Loucy (cell line): ENCODE measurements at regions not wholly inside any gene's neighbourhood (a gene's known extent, or its start where the extent isn't known, plus 50 kb on each side); places are given as distances from the start of the nearest gene placed in this dataset.

Experiments used
- H2AFZ ChIP-seq: fragments of 200-600 bp; sonication (generic); 2 replicates; pipeline ENCODE4 v1.6.0; 2016; ENCODE audit warnings: antibody characterized with exemption, mild to moderate bottlenecking, low read length, moderate library complexity
- H3F3A ChIP-seq: fragments of 200-600 bp; 2 replicates; pipeline ENCODE4 v1.6.0; 2016; ENCODE audit warnings: antibody characterized with exemption, low read depth, mild to moderate bottlenecking
- H3K27me3 ChIP-seq: fragments of 200-600 bp; sonication (generic); 2 replicates; pipeline ENCODE4 v1.6.1; 2014; ENCODE audit warnings: low read length, mild to moderate bottlenecking; ENCODE audit not compliant: insufficient read depth, poor library complexity, severe bottlenecking
- H3K36me3 ChIP-seq: fragments of 200-600 bp; sonication (generic); 2 replicates; pipeline ENCODE4 v1.6.1; 2016; ENCODE audit warnings: low read length; ENCODE audit not compliant: insufficient read depth
- H3K4me1 ChIP-seq: fragments of 200-600 bp; sonication (generic); 2 replicates; pipeline ENCODE4 v1.5.1; 2014; ENCODE audit warnings: low read length, mild to moderate bottlenecking; ENCODE audit not compliant: insufficient read depth, poor library complexity, severe bottlenecking
- H3K4me2 ChIP-seq: fragments of 200-600 bp; sonication (generic); 2 replicates; pipeline ENCODE4 v1.6.0; 2014; ENCODE audit warnings: antibody characterized with exemption, low read length, low read depth, mild to moderate bottlenecking; ENCODE audit not compliant: poor library complexity, severe bottlenecking
- H3K4me3 ChIP-seq: fragments of 200-600 bp; sonication (generic); 2 replicates; pipeline ENCODE4 v1.5.1; 2014; ENCODE audit warnings: low read length, mild to moderate bottlenecking, mixed read lengths; ENCODE audit not compliant: poor library complexity, severe bottlenecking
- H3K79me2 ChIP-seq: fragments of 200-600 bp; sonication (generic); 2 replicates; pipeline ENCODE4 v1.6.1; 2014; ENCODE audit warnings: low read length; ENCODE audit not compliant: insufficient read depth
- H3K9ac ChIP-seq: fragments of 200-600 bp; sonication (generic); 2 replicates; pipeline ENCODE4 v1.6.0; 2014; ENCODE audit warnings: mild to moderate bottlenecking, low read depth, low read length, moderate library complexity; ENCODE audit not compliant: poor library complexity, severe bottlenecking
- H3K9me2 ChIP-seq: fragments of 200-600 bp; sonication (generic); replicated peaks from 2 replicates; pipeline ENCODE4 v1.6.1; 2016; ENCODE audit warnings: low read depth, low read length, mixed read lengths
- H3K9me3 ChIP-seq: fragments of 200-600 bp; sonication (generic); 2 replicates; pipeline ENCODE4 v1.6.1; 2014; ENCODE audit warnings: mild to moderate bottlenecking, antibody characterized with exemption, low read length, low read depth; ENCODE audit not compliant: insufficient read depth
- H4K20me1 ChIP-seq: fragments of 200-600 bp; sonication (generic); 2 replicates; pipeline ENCODE4 v1.6.0; 2014; ENCODE audit warnings: antibody characterized with exemption, low read length, mild to moderate bottlenecking; ENCODE audit not compliant: insufficient read depth, poor library complexity, severe bottlenecking
- EZH2phosphoT487 ChIP-seq: fragments of 200-600 bp; IDR thresholded peaks from 2 replicates; pipeline ENCODE4 v1.6.1; 2018; ENCODE audit warnings: antibody characterized with exemption, mild to moderate bottlenecking, moderate library complexity, borderline replicate concordance
- TF ChIP-seq, protein P1 (sequence below): fragments of 200-600 bp; sonication (generic); conservative IDR thresholded peaks from 2 replicates; pipeline ENCODE4 v1.5.1; 2014; ENCODE audit warnings: mild to moderate bottlenecking, antibody characterized with exemption, low read length

DNA sequence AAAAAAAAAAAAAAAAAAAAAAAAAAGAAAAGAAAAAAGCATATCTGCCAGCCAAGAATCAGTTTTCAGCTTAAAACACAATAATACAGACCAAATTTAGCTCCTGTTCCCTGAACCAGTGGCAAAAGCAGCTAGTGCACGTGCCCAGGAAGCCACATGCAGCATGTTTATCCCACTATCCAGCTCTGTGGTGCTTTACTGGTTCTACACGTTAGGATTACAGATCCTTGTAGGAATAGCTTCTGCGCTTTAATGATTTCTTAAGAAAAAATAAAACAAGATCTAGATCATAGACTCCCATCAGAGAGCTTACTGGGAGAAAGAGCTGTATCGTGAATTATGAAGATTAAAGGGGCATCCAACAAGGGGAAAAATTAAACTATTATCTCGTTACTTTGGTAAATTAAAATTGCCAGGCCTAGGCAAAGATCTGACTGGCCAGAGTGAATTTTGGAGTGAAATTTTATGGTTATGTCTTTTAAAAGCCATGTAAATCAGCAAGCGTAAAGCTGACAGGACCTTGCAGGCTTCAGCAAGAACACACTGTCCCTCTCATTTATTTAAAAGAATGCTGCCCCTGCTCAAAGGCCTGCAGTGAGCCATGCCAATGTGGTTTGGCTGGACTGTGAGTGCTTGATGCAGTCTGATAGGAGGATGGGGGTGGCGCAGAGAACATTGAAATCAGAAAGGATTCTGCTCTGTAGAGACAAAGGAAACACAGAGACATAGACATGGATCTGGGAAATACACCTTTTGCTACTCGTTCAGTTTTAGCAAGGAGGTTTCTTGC is 177.3 kb upstream of the PHYHIPL start:
- H2AFZ ChIP-seq: no peak overlapping the region
- TF ChIP-seq, protein P1, sequence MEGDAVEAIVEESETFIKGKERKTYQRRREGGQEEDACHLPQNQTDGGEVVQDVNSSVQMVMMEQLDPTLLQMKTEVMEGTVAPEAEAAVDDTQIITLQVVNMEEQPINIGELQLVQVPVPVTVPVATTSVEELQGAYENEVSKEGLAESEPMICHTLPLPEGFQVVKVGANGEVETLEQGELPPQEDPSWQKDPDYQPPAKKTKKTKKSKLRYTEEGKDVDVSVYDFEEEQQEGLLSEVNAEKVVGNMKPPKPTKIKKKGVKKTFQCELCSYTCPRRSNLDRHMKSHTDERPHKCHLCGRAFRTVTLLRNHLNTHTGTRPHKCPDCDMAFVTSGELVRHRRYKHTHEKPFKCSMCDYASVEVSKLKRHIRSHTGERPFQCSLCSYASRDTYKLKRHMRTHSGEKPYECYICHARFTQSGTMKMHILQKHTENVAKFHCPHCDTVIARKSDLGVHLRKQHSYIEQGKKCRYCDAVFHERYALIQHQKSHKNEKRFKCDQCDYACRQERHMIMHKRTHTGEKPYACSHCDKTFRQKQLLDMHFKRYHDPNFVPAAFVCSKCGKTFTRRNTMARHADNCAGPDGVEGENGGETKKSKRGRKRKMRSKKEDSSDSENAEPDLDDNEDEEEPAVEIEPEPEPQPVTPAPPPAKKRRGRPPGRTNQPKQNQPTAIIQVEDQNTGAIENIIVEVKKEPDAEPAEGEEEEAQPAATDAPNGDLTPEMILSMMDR: no peak
- TF ChIP-seq EZH2phosphoT487: no peak
- H3K27me3 ChIP-seq: no peaks in the 10 kb centered on the region
- no peak overlapping the region for H3K4me3 ChIP-seq
- no peaks in the 10 kb centered on the region for H3K79me2 ChIP-seq
- H3K9me3 ChIP-seq: no peaks in the 10 kb centered on the region
- H4K20me1 ChIP-seq: no peaks in the 10 kb centered on the region
- H3K36me3 ChIP-seq: no peaks in the 10 kb centered on the region
- no peaks in the 10 kb centered on the region for H3F3A ChIP-seq
- no peaks in the 10 kb centered on the region for H3K9me2 ChIP-seq
- no peaks in the 10 kb centered on the region for H3K4me1 ChIP-seq
- no peak overlapping the region for H3K4me2 ChIP-seq
- H3K9ac ChIP-seq: no peak overlapping the region

DNA sequence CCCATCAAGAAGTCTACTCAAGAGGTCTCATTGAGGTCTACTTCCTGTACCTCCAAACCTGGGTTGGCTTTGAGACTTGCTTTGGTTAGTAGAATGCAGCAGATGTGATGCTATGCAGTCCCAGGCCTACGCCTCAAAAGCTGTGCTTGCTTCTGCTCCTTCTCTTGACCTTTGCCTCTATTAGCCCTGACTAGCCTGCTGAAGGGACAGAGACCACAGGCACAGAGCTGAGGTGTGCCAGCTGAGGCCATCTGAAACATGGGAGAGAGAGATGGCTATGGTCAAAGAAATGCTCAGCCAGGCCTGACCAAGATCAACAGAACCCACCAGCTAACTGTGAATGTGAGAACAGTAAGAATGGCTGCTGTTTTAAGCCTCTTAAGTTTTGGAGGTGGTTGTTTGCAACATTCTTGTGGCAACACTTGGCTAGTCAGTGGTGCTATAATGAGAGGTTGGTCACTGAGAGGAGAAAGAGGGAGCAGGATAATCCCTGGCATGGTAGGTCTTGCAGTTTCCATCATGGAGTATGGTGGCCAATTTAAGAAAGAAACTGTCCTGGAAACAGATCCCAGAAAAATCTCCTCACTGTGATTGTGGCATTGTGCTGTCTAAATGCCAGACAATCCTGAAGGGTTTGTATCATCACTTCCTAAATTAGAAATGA is 176.1 kb upstream of the PHYHIPL start:
- no peak overlapping the region for H3K4me2 ChIP-seq
- no peaks in the 10 kb centered on the region for H3K9me2 ChIP-seq
- no peaks in the 10 kb centered on the region for H3K79me2 ChIP-seq
- H3K9me3 ChIP-seq: no peaks in the 10 kb centered on the region
- no peak overlapping the region for H2AFZ ChIP-seq
- no peaks in the 10 kb centered on the region for H3K27me3 ChIP-seq
- H3K4me3 ChIP-seq: no peak overlapping the region
- TF ChIP-seq, protein P1: no peak
- no peak for TF ChIP-seq EZH2phosphoT487
- no peaks in the 10 kb centered on the region for H3F3A ChIP-seq
- H3K36me3 ChIP-seq: no peaks in the 10 kb centered on the region
- H3K9ac ChIP-seq: no peak overlapping the region
- no peaks in the 10 kb centered on the region for H4K20me1 ChIP-seq
- no peaks in the 10 kb centered on the region for H3K4me1 ChIP-seq

DNA sequence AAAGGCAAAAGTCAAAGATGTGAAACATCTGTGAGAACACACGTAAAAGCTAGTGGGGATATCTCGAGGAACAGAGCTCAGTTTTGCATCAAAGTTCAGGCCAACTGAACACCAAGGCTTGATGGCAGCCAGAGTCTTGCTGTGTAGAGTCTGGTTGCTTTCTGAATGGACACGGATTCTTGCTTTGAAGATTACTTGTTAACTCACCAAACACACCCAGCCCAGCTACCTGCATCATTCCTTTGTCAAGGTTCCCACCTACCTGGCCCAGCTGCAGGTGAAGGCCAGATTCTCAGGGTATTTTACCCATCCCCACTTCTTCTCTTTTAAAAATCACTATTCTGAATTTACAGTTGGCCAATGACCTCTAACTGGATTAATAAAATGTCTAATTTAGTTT is 174.4 kb upstream of the PHYHIPL start:
- no peaks in the 10 kb centered on the region for H3K4me1 ChIP-seq

More for the DNA sequence above, 174.4 kb upstream of the PHYHIPL start:
- H3K79me2 ChIP-seq: no peaks in the 10 kb centered on the region
- no peak overlapping the region for H3K4me2 ChIP-seq
- H3K27me3 ChIP-seq: no peaks in the 10 kb centered on the region
- no peaks in the 10 kb centered on the region for H3K9me2 ChIP-seq
- no peaks in the 10 kb centered on the region for H3F3A ChIP-seq
- H3K9me3 ChIP-seq: no peaks in the 10 kb centered on the region
- no peaks in the 10 kb centered on the region for H4K20me1 ChIP-seq
- no peaks in the 10 kb centered on the region for H3K36me3 ChIP-seq
- no peak overlapping the region for H2AFZ ChIP-seq
- no peak for TF ChIP-seq EZH2phosphoT487
- TF ChIP-seq, protein P1: no peak
- no peak overlapping the region for H3K9ac ChIP-seq
- H3K4me3 ChIP-seq: no peak overlapping the region
